ENCODE measurements at regions not wholly inside any gene's neighbourhood (a gene's known extent, or its start where the extent isn't known, plus 50 kb on each side); places are given as distances from the start of the nearest gene placed in this dataset.

- H3K27me3 ChIP-seq (ENCODE audit: control insufficient read depth, insufficient read depth, low read length), result no peaks in the 10 kb centered on the region
- no peak for TF ChIP-seq CTCF (IDR thresholded peaks at IDR 0.05)
- no peak overlapping the region for H3K27ac ChIP-seq
- no peaks in the 10 kb centered on the region for H3K36me3 ChIP-seq (ENCODE audit: control insufficient read depth, insufficient read depth, low read length)
- H3K4me2 ChIP-seq (ENCODE audit: low read length), result no peak overlapping the region
- H3K4me3 ChIP-seq (ENCODE audit: low read depth, low read length), result no peak overlapping the region
- no peaks in the 10 kb centered on the region for H3K9me3 ChIP-seq (ENCODE audit: control insufficient read depth, low read length)
- no peak overlapping the region for H3K9ac ChIP-seq
- no peaks in the 10 kb centered on the region for H3K79me2 ChIP-seq
- H3K4me1 ChIP-seq, result no peaks in the 10 kb centered on the region
- no peak overlapping the region for H2AFZ ChIP-seq
Measured at GRCh38 chr13:64633948-64634347, 2596.2 kb downstream of the PCDH9 start.

- H3K9ac ChIP-seq, result no peak overlapping the region
- H2AFZ ChIP-seq, result no peak overlapping the region
- H3K4me1 ChIP-seq, result no peaks in the 10 kb centered on the region
- H3K4me2 ChIP-seq (ENCODE audit: low read length), result no peak overlapping the region
- no peaks in the 10 kb centered on the region for H3K9me3 ChIP-seq (ENCODE audit: control insufficient read depth, low read length)
- no peaks in the 10 kb centered on the region for H3K36me3 ChIP-seq (ENCODE audit: control insufficient read depth, insufficient read depth, low read length)
- no peak overlapping the region for H3K4me3 ChIP-seq (ENCODE audit: low read depth, low read length)
- no peak overlapping the region for H3K27ac ChIP-seq
- no peaks in the 10 kb centered on the region for H3K79me2 ChIP-seq
- H3K27me3 ChIP-seq (ENCODE audit: control insufficient read depth, insufficient read depth, low read length), result no peaks in the 10 kb centered on the region
- no peak for TF ChIP-seq CTCF (IDR thresholded peaks at IDR 0.05)
Measured at GRCh38 chr13:64627654-64628053, 2602.5 kb downstream of the PCDH9 start.

GRCh38 chr13:64626105-64626504, 2604.0 kb downstream of the PCDH9 start:
- Histone ChIP-seq H3K9ac (no peak overlapping the region), H3K36me3 (ENCODE audit: control insufficient read depth, insufficient read depth, low read length) (no peaks in the 10 kb centered on the region), H2AFZ (no peak overlapping the region), H3K4me3 (ENCODE audit: low read depth, low read length) (no peak overlapping the region), H3K79me2 (no peaks in the 10 kb centered on the region), H3K27me3 (ENCODE audit: control insufficient read depth, insufficient read depth, low read length) (no peaks in the 10 kb centered on the region), H3K27ac (no peak overlapping the region), H3K4me1 (no peaks in the 10 kb centered on the region), H3K9me3 (ENCODE audit: control insufficient read depth, low read length) (no peaks in the 10 kb centered on the region), H3K4me2 (ENCODE audit: low read length) (no peak overlapping the region)
- TF ChIP-seq CTCF (IDR thresholded peaks at IDR 0.05), result no peak

- no peaks in the 10 kb centered on the region for H3K79me2 ChIP-seq
- no peak overlapping the region for H2AFZ ChIP-seq
- no peak overlapping the region for H3K27ac ChIP-seq
- H3K4me3 ChIP-seq (ENCODE audit: low read depth, low read length), result no peak overlapping the region
- H3K36me3 ChIP-seq (ENCODE audit: control insufficient read depth, insufficient read depth, low read length), result no peaks in the 10 kb centered on the region
- H3K9me3 ChIP-seq (ENCODE audit: control insufficient read depth, low read length), result no peaks in the 10 kb centered on the region
- no peak for TF ChIP-seq CTCF (IDR thresholded peaks at IDR 0.05)
- H3K4me1 ChIP-seq, result no peaks in the 10 kb centered on the region
- H3K9ac ChIP-seq, result no peak overlapping the region
- H3K27me3 ChIP-seq (ENCODE audit: control insufficient read depth, insufficient read depth, low read length), result no peaks in the 10 kb centered on the region
- no peak overlapping the region for H3K4me2 ChIP-seq (ENCODE audit: low read length)
Measured at GRCh38 chr13:64617231-64617630, 2612.9 kb downstream of the PCDH9 start.

- H3K4me3 ChIP-seq (ENCODE audit: low read depth, low read length), result no peak overlapping the region
- H3K4me2 ChIP-seq (ENCODE audit: low read length), result no peak overlapping the region
- H3K79me2 ChIP-seq, result no peaks in the 10 kb centered on the region
- H3K36me3 ChIP-seq (ENCODE audit: control insufficient read depth, insufficient read depth, low read length), result no peaks in the 10 kb centered on the region
- no peak overlapping the region for H3K9ac ChIP-seq
- H3K27me3 ChIP-seq (ENCODE audit: control insufficient read depth, insufficient read depth, low read length), result no peaks in the 10 kb centered on the region
- H3K9me3 ChIP-seq (ENCODE audit: control insufficient read depth, low read length), result no peaks in the 10 kb centered on the region
- TF ChIP-seq CTCF (IDR thresholded peaks at IDR 0.05), result no peak
- H2AFZ ChIP-seq, result no peak overlapping the region
- no peaks in the 10 kb centered on the region for H3K4me1 ChIP-seq
- H3K27ac ChIP-seq, result no peak overlapping the region
Measured at GRCh38 chr13:64591971-64592370, 2638.2 kb downstream of the PCDH9 start.

Data from parathyroid adenoma (tissue), 2 donors.